NB4 (cell line): ENCODE measurements at regions not wholly inside any gene's neighbourhood (a gene's known extent, or its start where the extent isn't known, plus 50 kb on each side); places are given as distances from the start of the nearest gene placed in this dataset.

Source experiments
- MAX ChIP-seq: IDR thresholded peaks from 2 replicates; pipeline ENCODE4 v1.6.1; 2011; ENCODE audit warnings: low read depth, low read length
- POLR2A ChIP-seq: IDR thresholded peaks from 2 replicates; pipeline ENCODE4 v1.6.1; 2011; ENCODE audit warnings: mild to moderate bottlenecking; ENCODE audit not compliant: insufficient read length; ENCODE audit errors: extremely low read depth
- TF ChIP-seq, protein P1 (sequence below): IDR thresholded peaks from one replicate; pipeline ENCODE4 v1.5.1; 2012; ENCODE audit warnings: low read depth, low read length

GRCh38 chr2:238528953-238529781 lies 102.4 kb downstream of the ASB1 start:
- TF ChIP-seq, protein P1, sequence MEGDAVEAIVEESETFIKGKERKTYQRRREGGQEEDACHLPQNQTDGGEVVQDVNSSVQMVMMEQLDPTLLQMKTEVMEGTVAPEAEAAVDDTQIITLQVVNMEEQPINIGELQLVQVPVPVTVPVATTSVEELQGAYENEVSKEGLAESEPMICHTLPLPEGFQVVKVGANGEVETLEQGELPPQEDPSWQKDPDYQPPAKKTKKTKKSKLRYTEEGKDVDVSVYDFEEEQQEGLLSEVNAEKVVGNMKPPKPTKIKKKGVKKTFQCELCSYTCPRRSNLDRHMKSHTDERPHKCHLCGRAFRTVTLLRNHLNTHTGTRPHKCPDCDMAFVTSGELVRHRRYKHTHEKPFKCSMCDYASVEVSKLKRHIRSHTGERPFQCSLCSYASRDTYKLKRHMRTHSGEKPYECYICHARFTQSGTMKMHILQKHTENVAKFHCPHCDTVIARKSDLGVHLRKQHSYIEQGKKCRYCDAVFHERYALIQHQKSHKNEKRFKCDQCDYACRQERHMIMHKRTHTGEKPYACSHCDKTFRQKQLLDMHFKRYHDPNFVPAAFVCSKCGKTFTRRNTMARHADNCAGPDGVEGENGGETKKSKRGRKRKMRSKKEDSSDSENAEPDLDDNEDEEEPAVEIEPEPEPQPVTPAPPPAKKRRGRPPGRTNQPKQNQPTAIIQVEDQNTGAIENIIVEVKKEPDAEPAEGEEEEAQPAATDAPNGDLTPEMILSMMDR = no peak
- no peak for TF ChIP-seq MAX
- no peak for TF ChIP-seq POLR2A
